Kidney (tissue), 13 donors: ENCODE measurements at regions not wholly inside any gene's neighbourhood (a gene's known extent, or its start where the extent isn't known, plus 50 kb on each side); places are given as distances from the start of the nearest gene placed in this dataset.
A peak's percentile ranks its signal among the peaks of the same experiment; 100 is the strongest.

Experiments
- DNase-seq, 5 donors: peaks; one replicate each; pipeline ENCODE4 v3.0.0-alpha.2; 2013 to 2020
- FAIRE-seq: peaks from 2 replicates; lab custom pipeline; 2012; peaks lifted over from hg19 to GRCh38; lab: Jason Lieb, UNC
- H3K27ac ChIP-seq, 2 donors: one replicate each; pipeline ENCODE4 v1.7.0; 2013; ENCODE audit warnings: low read depth in 2 of 2, low read length in 2 of 2, inconsistent platforms in 1 of 2
- H3K27me3 ChIP-seq: one replicate; pipeline ENCODE4 v1.7.1; 2013; ENCODE audit warnings: low read length, inconsistent platforms; ENCODE audit not compliant: control insufficient read depth, insufficient read depth
- H3K36me3 ChIP-seq, 3 donors: one replicate each; pipeline versions ENCODE4 v1.7.0 to v1.7.1; 2013; ENCODE audit warnings: low read length in 3 of 3, control low read depth in 1 of 3, inconsistent platforms in 1 of 3; ENCODE audit not compliant: insufficient read depth in 3 of 3, control insufficient read depth in 2 of 3
- H3K4me1 ChIP-seq, 3 donors: one replicate each; pipeline versions ENCODE4 v1.7.0 to v1.7.1; 2013; ENCODE audit warnings: low read length in 3 of 3, inconsistent platforms in 1 of 3, low read depth in 1 of 3; ENCODE audit not compliant: control insufficient read depth in 2 of 3, insufficient read depth in 2 of 3
- H3K4me3 ChIP-seq, 3 donors: one replicate each; pipeline versions ENCODE4 v1.7.0 to v1.8.1; 2013; ENCODE audit warnings: low read length in 3 of 3, control low read depth in 1 of 3, inconsistent platforms in 1 of 3
- H3K9ac ChIP-seq, 3 donors: one replicate each; pipeline versions ENCODE4 v1.7.0 to v1.7.1; 2013; ENCODE audit warnings: low read length in 3 of 3, control low read depth in 1 of 3, inconsistent platforms in 1 of 3
- H3K9me3 ChIP-seq, 3 donors: one replicate each; pipeline versions ENCODE4 v1.7.0 to v1.7.1; 2013; ENCODE audit warnings: low read length in 3 of 3, control low read depth in 1 of 3, inconsistent platforms in 1 of 3; ENCODE audit not compliant: control insufficient read depth in 2 of 3, insufficient read depth in 1 of 3
- CTCF ChIP-seq: IDR thresholded peaks from 3 replicates; pipeline ENCODE4 v1.5.1; 2012; ENCODE audit warnings: mild to moderate bottlenecking, moderate library complexity, borderline replicate concordance; ENCODE audit not compliant: insufficient read depth; ENCODE audit errors: extremely low read depth
- intact Hi-C: fragments of 100-400 bp; cut with DNase I; formaldehyde crosslinking; loops from one replicate; pipeline ENCODE4 v1.11.1; 2022
- donor health status: control.
- donor health status: control.
- donor health status: control.
- donor health status: control.
- donor health status: control.
- donor health status: DM: yes; HTN: yes; CAD: no.
- donor health status: Normal renal cell carcinoma (clear cell type).

GRCh38 chr22:44437216-44438055, 60.6 kb downstream of the RTL6 start:
- DNase-seq (peak in 2 of 5 donors; percentile 36 to 48), FAIRE-seq (no peak)
- Histone ChIP-seq H3K4me3 (no peak overlapping the region), H3K9me3 (no peaks in the 10 kb centered on the region), H3K36me3 (no peaks in the 10 kb centered on the region), H3K9ac (no peak overlapping the region), H3K27me3 (no peaks in the 10 kb centered on the region), H3K27ac (no peak overlapping the region), H3K4me1 (no peaks in the 10 kb centered on the region)
- no peak for TF ChIP-seq CTCF
- intact Hi-C loops = no loop called here

GRCh38 chr22:44436736-44437135, 61.3 kb downstream of the RTL6 start:
- H3K36me3 ChIP-seq = no peaks in the 10 kb centered on the region
- no peak for TF ChIP-seq CTCF
- no peak for FAIRE-seq

GRCh38 chr22:44431256-44431655, 66.8 kb downstream of the RTL6 start:
- H3K27ac ChIP-seq = no peak overlapping the region
- H3K9ac ChIP-seq = no peak overlapping the region
- H3K27me3 ChIP-seq = no peaks in the 10 kb centered on the region
- H3K36me3 ChIP-seq = no peaks in the 10 kb centered on the region
- intact Hi-C loops = no loop called here
- TF ChIP-seq CTCF = no peak
- DNase-seq (peak in 3 of 5 donors; percentile 2 to 35 (median 24)), FAIRE-seq (no peak)
- H3K4me3 ChIP-seq = no peak overlapping the region
- H3K4me1 ChIP-seq = no peaks in the 10 kb centered on the region
- no peaks in the 10 kb centered on the region for H3K9me3 ChIP-seq

More at GRCh38 chr22:44436736-44437135, 61.3 kb downstream of the RTL6 start:
- Histone ChIP-seq H3K27me3 (no peaks in the 10 kb centered on the region), H3K9ac (no peak overlapping the region), H3K4me3 (no peak overlapping the region), H3K9me3 (no peaks in the 10 kb centered on the region), H3K4me1 (no peaks in the 10 kb centered on the region), H3K27ac (no peak overlapping the region)
- intact Hi-C loops = no loop called here
- peak in 2 of 5 donors; percentile 31 to 34 for DNase-seq

GRCh38 chr22:44430716-44431115, 67.3 kb downstream of the RTL6 start:
- Histone ChIP-seq H3K27ac (no peak overlapping the region), H3K27me3 (no peaks in the 10 kb centered on the region), H3K9ac (no peak overlapping the region), H3K4me1 (no peaks in the 10 kb centered on the region), H3K9me3 (no peaks in the 10 kb centered on the region), H3K36me3 (no peaks in the 10 kb centered on the region), H3K4me3 (no peak overlapping the region)
- TF ChIP-seq CTCF = no peak
- intact Hi-C loops = no loop called here
- FAIRE-seq = no peak
- peak in 2 of 5 donors; percentile 4 to 36 for DNase-seq
